Neural crest cell (in vitro differentiated cells): ENCODE measurements at regions not wholly inside any gene's neighbourhood (a gene's known extent, or its start where the extent isn't known, plus 50 kb on each side); places are given as distances from the start of the nearest gene placed in this dataset.

Experiments used
- DNase-seq: peaks from one replicate; pipeline ENCODE4 v3.0.0; 2021; ENCODE audit warnings: low read depth, mixed read lengths, low spot score
- H3K27ac Mint-ChIP-seq: one replicate; pipeline ENCODE4 v1.8.0; 2021; ENCODE audit warnings: mild to moderate bottlenecking, mixed read lengths; ENCODE audit not compliant: unreplicated experiment
- H3K27me3 Mint-ChIP-seq: 2 replicates; pipeline ENCODE4 v1.8.0; 2021; ENCODE audit warnings: low read depth, mild to moderate bottlenecking, mixed read lengths
- H3K36me3 Mint-ChIP-seq: 2 replicates; pipeline ENCODE4 v1.8.0; 2021; ENCODE audit warnings: low read depth, mild to moderate bottlenecking, mixed read lengths
- H3K4me1 Mint-ChIP-seq: 2 replicates; pipeline ENCODE4 v1.8.0; 2021; ENCODE audit warnings: mixed read lengths
- H3K4me3 Mint-ChIP-seq: one replicate; pipeline ENCODE4 v1.8.0; 2021; ENCODE audit warnings: mild to moderate bottlenecking, mixed read lengths
- H3K9me3 Mint-ChIP-seq: 2 replicates; pipeline ENCODE4 v1.8.0; 2021; ENCODE audit warnings: mixed read lengths
- TF ChIP-seq, protein P1 (sequence below): fragments of 200-600 bp; sonication (generic); conservative IDR thresholded peaks from 2 replicates; pipeline ENCODE4 v1.5.0; 2021; ENCODE audit warnings: antibody characterized with exemption, mild to moderate bottlenecking

DNA sequence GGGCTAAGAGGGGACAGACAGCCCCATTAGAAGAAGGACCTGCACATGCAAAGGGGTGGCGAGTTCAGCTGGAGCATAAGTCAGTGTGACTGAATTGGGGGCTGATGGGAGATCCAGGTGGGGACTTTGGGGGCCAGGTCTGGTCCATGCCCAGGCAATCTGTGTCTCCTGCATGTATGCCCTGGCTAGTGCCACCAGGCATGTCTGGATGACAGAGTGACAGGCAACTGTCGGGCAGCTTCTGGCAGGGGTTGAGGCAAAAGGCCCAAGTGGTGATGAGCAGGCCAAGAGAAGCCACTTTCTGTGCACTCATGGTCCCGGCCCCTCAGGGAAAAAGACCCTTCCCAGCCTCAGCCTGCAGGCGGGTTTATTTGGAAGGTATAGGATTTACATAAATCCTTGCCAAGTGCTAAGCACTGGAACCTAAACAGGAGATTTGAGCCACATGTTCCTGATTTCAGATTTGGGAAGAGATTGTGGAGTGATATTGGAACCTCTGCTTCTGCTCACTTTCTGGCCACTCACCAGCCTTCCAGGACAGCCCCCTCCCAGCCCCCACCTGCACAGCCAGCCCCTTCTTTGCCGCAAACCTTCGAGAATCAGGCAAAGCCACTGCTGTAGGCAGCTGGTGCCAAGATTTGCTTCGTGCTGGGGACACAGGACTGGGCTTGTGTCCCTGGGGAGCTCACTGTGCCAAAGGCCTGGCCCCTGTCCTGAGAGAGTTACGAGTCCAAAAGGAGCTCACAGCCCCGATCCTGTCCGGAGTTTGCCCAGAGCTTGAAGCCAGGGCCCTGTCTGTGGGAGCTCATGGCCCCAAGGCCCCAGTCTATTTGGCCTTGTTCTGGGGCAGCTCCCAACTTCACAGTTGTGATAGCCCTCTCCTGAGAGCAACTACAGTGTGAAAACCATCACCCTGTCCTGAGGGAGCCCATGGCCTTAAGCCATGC is 232.5 kb upstream of the RTL1 start:
- H3K9me3 Mint-ChIP-seq = peaks cover 9% of the 10 kb centered on the region
- H3K36me3 Mint-ChIP-seq = no peaks in the 10 kb centered on the region
- H3K27me3 Mint-ChIP-seq = no peaks in the 10 kb centered on the region
- no peak for DNase-seq
- H3K27ac Mint-ChIP-seq = peak overlapping the region; percentile 27
- peaks cover 5% of the 10 kb centered on the region for H3K4me1 Mint-ChIP-seq
- TF ChIP-seq, protein P1, sequence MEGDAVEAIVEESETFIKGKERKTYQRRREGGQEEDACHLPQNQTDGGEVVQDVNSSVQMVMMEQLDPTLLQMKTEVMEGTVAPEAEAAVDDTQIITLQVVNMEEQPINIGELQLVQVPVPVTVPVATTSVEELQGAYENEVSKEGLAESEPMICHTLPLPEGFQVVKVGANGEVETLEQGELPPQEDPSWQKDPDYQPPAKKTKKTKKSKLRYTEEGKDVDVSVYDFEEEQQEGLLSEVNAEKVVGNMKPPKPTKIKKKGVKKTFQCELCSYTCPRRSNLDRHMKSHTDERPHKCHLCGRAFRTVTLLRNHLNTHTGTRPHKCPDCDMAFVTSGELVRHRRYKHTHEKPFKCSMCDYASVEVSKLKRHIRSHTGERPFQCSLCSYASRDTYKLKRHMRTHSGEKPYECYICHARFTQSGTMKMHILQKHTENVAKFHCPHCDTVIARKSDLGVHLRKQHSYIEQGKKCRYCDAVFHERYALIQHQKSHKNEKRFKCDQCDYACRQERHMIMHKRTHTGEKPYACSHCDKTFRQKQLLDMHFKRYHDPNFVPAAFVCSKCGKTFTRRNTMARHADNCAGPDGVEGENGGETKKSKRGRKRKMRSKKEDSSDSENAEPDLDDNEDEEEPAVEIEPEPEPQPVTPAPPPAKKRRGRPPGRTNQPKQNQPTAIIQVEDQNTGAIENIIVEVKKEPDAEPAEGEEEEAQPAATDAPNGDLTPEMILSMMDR = no peak
- H3K4me3 Mint-ChIP-seq = no peak overlapping the region

- peaks cover 5% of the 10 kb centered on the region for H3K4me1 Mint-ChIP-seq
- no peaks in the 10 kb centered on the region for H3K27me3 Mint-ChIP-seq
- no peak overlapping the region for H3K27ac Mint-ChIP-seq
- H3K9me3 Mint-ChIP-seq = peaks cover 14% of the 10 kb centered on the region
- H3K36me3 Mint-ChIP-seq = no peaks in the 10 kb centered on the region
- H3K4me3 Mint-ChIP-seq = no peak overlapping the region
- TF ChIP-seq, protein P1 = no peak
- no peak for DNase-seq
Measured at GRCh38 chr14:101137234-101137633, 233.7 kb upstream of the RTL1 start.

GRCh38 chr14:101147848-101148247 is 244.3 kb upstream of the RTL1 start:
- TF ChIP-seq, protein P1 = no peak
- peak overlapping the region; percentile 39 for H3K27ac Mint-ChIP-seq
- peaks cover 3% of the 10 kb centered on the region for H3K9me3 Mint-ChIP-seq
- no peak overlapping the region for H3K4me3 Mint-ChIP-seq
- H3K27me3 Mint-ChIP-seq = no peaks in the 10 kb centered on the region
- DNase-seq = no peak
- peaks cover 17% of the 10 kb centered on the region for H3K4me1 Mint-ChIP-seq
- peaks cover 15% of the 10 kb centered on the region for H3K36me3 Mint-ChIP-seq

DNA sequence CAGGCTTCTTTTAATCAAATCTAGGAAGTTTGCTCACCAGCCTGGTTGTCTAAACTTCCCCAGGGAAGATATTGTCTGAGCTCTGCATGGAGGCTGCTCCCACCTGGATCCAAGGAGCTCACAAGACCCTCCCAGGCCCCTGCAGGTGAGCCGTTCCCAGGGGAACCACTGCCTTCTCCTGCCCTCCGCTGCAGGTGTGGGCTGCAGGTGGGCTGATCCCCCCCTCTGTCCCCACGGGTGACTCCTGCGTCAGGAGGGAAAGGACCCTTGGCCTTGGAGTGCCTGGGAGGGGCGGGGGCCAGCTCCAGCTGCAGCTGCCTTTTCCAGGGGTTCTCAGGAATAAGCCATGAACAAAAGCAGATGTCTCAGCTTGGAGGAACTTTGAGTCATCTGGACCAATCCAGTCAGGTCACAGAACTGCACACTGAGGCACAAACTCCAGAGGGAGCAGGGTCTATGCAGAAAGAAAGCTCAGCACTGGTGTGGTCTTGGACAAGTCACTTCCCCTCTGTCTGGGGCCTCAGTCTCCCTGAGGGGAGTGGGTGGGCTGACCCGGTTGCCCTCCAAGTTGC is 246.6 kb upstream of the RTL1 start:
- peaks cover 8% of the 10 kb centered on the region for H3K36me3 Mint-ChIP-seq
- TF ChIP-seq, protein P1 = no peak
- H3K27ac Mint-ChIP-seq = no peak overlapping the region
- DNase-seq = no peak
- peaks cover 3% of the 10 kb centered on the region for H3K9me3 Mint-ChIP-seq
- no peaks in the 10 kb centered on the region for H3K27me3 Mint-ChIP-seq
- no peak overlapping the region for H3K4me3 Mint-ChIP-seq
- H3K4me1 Mint-ChIP-seq = peaks cover 17% of the 10 kb centered on the region

DNA sequence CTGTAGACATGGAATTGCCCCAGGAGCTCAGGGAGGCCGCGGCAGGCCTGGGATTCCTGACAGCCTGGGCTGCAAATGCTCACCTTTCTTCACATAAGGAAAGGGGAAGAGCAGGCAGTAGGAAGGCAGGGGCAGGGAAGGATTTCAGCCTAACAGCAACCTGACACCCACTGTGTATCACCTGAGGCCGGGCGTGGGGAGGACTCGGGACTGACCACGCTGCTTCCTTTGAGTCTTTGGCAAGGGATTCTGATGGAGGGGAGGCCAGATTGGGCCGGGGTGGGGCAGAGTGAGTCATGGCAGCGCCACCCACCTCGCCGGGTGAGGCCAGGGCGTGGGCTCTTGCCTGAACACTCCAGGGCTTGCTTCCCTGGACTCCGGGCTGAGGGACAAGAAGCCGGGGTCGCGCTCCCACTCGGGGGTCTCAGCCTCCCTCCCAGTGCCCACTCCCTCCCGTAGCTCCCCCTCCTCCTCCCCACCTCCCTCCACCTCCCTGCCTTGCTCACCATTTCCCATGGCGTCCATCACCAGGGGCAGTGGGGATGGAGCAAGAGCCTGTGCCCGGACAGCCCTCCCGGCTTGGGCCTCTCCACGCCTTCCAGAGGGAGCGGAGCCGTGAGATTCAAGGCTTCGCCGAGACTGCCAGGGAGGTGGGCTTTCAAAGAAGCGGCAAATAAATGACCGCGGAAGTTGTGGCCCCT is 247.9 kb upstream of the RTL1 start:
- TF ChIP-seq, protein P1 = no peak
- Mint-ChIP-seq H3K36me3 (peaks cover 8% of the 10 kb centered on the region), H3K4me3 (no peak overlapping the region), H3K9me3 (peaks cover 3% of the 10 kb centered on the region), H3K4me1 (peaks cover 17% of the 10 kb centered on the region), H3K27ac (no peak overlapping the region), H3K27me3 (no peaks in the 10 kb centered on the region)
- DNase-seq = no peak
